ENCODE measurements at regions not wholly inside any gene's neighbourhood (a gene's known extent, or its start where the extent isn't known, plus 50 kb on each side); places are given as distances from the start of the nearest gene placed in this dataset.

- TF ChIP-seq CEBPB (IDR thresholded peaks at IDR 0.05) (no peak), TCF12 (IDR thresholded peaks at IDR 0.05; ENCODE audit: low read depth) (no peak), RAD21 (IDR thresholded peaks at IDR 0.05; ENCODE audit: low read depth) (no peak), NFIC (IDR thresholded peaks at IDR 0.05) (no peak), TAF1 (IDR thresholded peaks at IDR 0.05; ENCODE audit: low read depth) (no peak), FOXM1 (IDR thresholded peaks at IDR 0.05; ENCODE audit: borderline replicate concordance, low read depth) (no peak), REST (IDR thresholded peaks at IDR 0.05; ENCODE audit: low read depth) (no peak), EP300 (IDR thresholded peaks at IDR 0.05; ENCODE audit: borderline replicate concordance) (no peak), ZBTB7A (IDR thresholded peaks at IDR 0.05; ENCODE audit: low read depth) (no peak)
- TF ChIP-seq, protein P1, sequence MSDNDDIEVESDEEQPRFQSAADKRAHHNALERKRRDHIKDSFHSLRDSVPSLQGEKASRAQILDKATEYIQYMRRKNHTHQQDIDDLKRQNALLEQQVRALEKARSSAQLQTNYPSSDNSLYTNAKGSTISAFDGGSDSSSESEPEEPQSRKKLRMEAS (IDR thresholded peaks at IDR 0.05) = no peak
- TF ChIP-seq, protein P2, sequence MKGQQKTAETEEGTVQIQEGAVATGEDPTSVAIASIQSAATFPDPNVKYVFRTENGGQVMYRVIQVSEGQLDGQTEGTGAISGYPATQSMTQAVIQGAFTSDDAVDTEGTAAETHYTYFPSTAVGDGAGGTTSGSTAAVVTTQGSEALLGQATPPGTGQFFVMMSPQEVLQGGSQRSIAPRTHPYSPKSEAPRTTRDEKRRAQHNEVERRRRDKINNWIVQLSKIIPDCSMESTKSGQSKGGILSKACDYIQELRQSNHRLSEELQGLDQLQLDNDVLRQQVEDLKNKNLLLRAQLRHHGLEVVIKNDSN (IDR thresholded peaks at IDR 0.05) = no peak
Measured at GRCh38 chr5:6902094-6902493, 188.9 kb downstream of the TENT4A start.

All from Ishikawa (cell line).